ENCODE measurements at regions not wholly inside any gene's neighbourhood (a gene's known extent, or its start where the extent isn't known, plus 50 kb on each side); places are given as distances from the start of the nearest gene placed in this dataset.
"Not testable (repeated sequence)": the region's sequence is repeated elsewhere in the genome, so short reads cannot be mapped to it uniquely, and the experiment has no call there.

DNA sequence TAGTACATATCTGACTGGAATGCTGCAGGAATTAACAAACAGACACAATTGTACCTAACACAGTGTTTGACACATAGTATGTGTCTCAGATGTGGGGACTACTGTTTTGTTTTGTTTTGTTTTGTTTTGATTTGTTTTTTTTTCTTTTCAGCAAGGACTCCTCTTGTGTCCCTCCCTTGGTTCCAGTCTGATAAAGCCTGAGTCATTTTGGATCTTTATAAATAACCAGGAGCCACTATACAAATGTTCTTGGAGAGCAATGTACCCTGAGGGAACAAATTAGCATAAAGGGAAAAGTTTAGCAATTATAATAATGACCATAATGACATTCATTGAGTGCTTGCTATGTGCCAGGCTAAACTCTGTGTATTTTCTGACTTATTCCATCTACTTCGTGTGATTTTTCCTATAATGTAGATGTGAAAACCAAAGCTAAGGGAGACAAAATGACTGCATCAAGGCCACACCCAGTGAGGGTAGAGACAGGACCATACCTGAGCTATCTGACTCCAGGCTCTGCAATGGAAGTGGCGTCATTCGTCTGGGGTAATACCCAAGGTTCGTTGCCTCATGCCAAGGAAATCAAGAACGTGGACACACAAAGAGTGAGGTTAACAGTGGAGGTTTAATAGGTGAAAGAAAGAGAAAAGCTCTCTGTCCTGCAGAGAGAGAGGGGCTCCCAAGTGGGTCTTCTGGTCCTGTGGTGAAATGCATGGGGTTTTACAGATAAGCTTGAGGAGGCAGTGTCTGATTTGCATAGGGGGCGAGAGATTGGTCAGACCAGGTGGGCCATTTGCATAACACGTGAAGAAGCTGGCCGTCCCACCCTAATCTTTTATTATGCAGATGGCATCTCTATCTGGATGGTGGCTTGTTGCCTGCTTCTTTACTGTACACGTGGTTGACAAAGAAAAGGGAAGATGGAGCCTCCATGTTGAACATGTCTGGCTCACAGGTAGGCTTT is 285.5 kb upstream of the SFSWAP start:
- no peak for DNase-seq

DNA sequence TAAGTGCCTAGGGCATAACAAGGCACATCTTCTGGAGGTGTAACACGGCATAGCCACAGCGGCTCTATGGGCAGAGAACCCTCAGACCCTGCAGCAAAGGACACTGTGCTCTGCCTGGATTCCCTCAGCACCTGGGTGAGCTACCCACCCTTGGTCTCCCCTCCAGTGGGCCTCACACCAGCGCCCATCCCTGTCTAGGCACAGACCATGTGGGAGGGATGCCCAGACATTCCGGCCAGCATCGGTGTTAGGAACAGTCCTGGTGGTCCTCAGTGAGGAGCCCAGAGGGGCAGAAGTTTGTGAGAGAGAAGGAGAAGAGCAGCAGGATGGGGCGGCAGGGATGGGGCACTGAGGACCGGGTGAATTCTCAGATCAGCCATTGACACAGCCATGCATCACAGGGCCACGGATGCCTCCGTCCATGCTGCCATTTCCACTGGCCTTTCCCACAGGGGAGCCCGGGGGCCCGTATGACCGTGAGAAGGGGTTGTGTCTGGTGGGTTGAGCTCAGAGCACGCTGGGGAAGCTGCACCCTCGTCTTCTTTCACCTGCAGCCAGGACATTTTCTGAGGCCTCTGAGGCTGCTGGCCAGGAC is 282.7 kb upstream of the SFSWAP start:
- DNase-seq: no peak

- DNase-seq: not testable (repeated sequence)
Observed at GRCh38 chr12:131429221-131429620, 281.7 kb upstream of the SFSWAP start.

DNA sequence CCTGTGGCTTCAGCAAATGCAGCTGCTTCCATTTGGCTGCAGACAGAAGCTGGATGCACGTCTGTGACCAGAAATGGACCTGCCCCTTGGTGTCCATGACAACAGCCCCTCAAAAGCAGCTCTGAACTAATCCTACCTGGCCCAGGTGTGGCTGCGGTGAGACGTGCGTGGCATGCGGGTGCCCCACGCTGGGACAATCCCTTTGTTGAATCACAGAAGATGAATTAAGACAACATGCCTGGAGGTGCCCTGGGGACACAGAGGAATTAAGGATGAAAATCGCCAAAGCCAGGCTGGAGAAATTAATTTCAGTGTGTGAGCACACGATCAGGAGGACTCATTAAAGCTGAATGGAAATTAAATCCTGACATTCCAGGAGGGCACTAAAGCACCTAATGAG is 281.2 kb upstream of the SFSWAP start:
- not testable (repeated sequence) for DNase-seq

DNA sequence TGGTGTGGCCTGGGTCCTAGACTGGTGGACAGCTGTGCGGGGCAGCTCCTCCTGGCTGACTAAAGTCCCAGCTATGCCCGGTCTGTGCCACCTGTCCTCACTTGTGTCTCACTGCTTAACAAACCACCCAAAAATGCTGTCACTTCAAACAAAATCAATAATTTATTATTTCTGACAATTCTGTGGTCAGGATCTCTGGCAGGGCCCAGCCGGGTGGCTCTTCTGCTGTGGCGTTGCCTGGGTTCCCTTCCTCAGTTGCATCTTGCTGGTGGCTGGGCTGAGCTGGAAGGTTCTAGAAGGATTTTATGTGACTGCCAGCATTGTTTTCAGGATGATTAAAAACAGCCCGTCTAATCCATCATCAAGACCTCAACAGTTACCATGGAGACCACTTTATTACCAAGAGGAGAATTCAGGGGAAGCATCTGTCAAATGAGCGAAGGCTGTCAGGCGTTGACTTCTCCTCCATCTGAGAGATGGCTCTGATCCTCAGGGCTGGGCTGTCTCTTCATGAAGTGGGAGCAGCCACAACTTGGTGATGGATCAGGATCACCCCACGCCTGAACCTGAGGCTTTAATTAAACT is 280.6 kb upstream of the SFSWAP start:
- no peak for DNase-seq

DNA sequence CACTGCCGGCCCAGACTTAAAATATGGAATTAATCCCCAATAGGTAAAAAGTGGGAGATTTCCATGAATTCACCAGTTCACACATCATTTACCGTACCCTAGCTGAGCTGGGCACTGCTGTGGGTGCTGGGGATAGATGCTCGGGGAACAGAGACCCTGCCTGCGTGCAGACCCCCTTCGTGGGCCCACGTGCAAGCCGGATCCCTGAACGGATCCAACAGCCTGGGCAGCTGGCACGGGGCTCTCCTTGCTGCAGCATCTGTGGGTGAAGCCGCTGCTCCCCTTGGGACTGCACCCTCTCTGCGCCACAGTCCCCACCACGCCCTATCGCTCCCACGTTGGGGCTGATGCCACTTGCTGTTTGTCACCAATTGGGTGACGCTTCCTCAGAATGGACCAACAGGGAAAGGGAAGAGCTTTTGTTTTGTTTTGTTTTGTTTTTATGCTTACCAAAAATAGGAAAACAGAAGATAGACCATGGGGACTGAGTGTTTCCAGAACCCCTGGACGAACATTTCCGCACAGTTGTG is 279.7 kb upstream of the SFSWAP start:
- not testable (repeated sequence) for DNase-seq

DNA sequence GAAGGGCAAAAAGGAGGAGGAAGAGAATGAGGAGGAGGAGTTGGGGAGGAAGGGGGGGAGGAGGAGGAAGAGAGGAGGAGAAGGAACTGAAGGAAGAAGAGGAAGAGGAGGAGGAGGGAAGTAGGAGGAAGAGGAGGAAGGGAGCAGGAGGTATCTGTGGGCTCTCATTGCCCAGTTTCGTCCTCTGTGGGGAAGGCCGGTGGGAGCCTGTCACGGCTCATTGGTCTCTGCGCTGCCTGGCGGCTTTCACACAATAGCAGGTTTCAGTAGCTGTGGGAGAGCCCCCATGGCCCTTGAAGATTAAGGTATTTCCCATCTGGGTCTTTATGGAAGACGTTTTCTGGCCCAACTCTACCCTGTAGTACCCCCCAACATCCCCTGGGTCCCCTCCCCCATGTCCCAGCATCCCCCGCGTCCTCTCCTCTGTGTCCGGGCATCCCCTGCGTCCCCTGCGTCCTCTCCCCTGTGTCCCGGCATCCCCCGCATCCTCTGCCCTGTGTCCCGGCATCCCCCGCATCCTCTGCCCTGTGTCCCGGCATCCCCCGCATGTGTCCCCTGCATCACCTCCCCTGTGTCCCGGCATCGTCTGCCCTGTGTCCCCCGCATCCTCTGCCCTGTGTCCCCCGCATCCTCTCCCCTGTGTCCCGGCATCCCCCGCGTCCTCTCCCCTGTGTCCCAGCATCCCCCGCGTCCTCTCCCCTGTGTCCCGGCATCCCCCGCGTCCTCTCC is 278.2 kb upstream of the SFSWAP start:
- no peak for DNase-seq

DNA sequence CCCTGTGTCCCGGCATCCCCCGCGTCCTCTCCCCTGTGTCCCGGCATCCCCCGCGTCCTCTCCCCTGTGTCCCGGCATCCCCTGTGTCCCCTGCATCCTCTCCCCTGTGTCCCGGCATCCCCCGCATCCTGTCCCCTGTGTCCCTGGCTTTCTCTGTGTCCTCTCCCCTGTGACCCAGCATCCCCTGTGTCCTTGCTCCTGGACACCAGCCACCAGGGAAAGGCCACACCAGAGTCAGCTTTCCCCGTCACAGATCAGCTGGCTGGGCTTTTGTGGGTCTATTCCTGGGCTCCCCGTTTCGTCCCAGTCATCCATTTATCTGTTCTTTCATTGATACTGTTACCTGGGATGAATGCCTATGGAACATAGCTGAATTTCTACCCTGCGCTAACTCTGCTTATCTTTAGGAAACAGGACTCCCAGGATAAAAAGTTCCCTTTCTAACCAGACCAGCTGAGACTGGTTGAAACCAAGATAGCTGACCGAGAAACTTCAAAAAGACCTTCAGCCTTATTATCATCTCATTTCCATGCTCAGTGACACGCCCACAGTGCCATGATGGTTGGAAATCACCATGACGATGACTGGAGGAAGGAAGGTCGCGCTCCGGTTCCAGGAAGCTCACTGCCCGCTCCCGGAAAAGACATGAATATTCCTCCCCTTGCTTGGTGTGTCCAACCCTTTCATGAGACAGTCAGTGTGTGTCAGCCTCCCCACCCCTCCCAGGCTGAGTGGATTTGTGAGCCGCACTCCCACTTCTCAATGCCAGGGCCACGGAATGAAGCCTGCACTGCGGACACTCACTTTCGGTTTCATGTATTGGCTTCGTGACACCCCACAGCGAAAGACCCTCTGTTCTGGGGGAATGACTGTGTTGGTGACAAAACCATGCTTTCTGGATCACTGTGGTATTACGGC is 276.4 kb upstream of the SFSWAP start:
- no peak for DNase-seq

- DNase-seq: no peak
Observed at GRCh38 chr12:131436922-131437705, 273.8 kb upstream of the SFSWAP start.

DNA sequence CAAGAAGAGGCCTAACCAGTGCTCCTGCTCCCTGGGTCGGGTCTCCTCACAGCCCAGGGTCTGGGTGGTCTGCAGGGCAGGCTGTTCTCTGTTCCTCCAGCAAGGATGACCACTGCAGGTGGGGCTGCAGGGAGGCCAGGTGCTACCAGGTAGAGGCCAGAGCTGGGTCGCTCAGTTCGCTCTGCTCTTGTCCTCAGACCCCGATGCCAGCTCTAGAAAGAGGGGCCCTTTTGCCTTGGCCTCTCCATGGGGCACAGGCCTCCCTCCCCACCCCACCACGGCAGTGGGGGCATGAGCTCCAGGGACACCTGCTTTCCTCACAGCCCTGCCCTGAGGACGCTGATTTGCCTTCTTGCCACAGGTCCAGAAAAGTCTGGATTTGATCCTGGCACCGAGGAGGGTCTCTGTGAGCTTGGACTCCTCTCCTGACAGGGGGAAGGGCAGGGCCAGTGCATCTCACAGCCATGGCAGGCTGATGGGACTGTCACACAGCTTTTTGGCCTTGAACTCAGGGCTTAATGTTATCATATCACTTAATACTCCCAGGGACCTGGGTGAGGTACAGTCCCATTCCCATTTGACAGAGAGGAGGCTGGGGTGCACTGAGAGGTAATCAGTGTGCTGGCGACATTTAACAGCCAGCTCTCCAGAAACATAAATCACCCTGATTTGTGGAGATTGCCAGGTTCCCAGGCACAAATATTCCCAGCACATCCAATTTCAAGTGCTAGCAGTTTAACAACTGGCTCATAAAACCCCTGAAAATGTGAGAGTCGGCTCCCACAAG is 273.0 kb upstream of the SFSWAP start:
- no peak for DNase-seq

GRCh38 chr12:131438493-131438835 is 272.4 kb upstream of the SFSWAP start:
- not testable (repeated sequence) for DNase-seq

DNA sequence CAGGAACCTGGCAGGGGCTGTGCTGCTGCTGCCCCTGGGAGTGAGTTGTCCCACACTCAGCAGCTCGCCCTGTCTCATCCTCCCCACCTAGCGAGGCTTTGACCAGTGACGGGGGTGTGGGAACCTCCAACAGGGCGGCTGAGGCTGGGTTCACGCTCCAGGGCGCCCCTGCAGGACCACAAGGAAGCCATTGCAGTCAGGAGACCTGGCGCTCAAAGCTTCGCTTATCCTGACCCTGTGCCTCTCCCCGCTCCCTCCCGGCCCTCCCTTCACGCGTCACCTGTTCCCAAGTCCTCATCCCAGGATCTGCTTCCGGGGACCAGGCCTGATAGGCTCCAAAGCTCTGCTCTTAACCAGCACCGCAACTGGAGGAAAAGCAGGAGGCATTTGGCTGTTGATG is 272.0 kb upstream of the SFSWAP start:
- DNase-seq: no peak

DNA sequence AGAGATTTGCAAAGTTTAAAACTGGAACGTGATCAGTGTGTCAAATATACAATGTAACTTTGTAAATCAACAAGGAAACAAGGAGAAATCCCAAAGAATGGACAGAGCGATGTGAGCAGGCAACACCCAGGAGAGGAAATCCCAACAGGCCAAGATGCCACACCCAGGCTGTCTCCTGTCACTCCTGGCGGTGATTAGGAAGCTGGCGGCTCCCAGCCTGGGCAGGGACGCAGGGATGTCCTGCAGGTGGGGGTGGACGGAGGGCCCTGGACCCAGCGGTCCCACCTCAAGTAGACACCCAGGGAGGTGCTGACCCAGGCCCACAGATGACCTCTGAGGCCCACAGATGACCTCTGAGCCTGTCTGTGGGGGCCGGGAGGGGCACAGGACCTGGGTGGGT is 271.1 kb upstream of the SFSWAP start:
- not testable (repeated sequence) for DNase-seq

- not testable (repeated sequence) for DNase-seq
Observed at GRCh38 chr12:131440209-131441059, 270.5 kb upstream of the SFSWAP start.

DNA sequence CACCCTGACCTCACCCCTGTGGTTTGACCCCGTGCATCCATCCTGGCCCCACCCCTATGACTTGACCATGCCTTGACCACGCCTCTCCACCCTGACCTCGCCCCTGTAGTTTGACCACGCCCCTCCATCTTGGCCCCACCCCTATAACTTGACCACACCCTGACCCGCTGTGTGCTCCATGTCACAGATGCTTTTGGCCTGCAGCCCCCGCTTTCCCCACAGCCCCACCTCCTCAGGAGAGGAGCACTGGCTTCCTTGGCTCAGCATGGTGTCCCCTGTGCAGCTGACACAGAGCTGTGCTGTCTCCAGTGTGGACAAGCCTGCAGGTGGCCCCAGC is 269.9 kb upstream of the SFSWAP start:
- DNase-seq: no peak

- DNase-seq: no peak
Observed at GRCh38 chr12:131441638-131442336, 269.1 kb upstream of the SFSWAP start.

- no peak for DNase-seq
Observed at GRCh38 chr12:131442337-131442918, 268.5 kb upstream of the SFSWAP start.
